Natural killer cell (primary cell): ENCODE measurements at regions not wholly inside any gene's neighbourhood (a gene's known extent, or its start where the extent isn't known, plus 50 kb on each side); places are given as distances from the start of the nearest gene placed in this dataset.

ENCODE experiments used
- ATAC-seq, 3 donors: fragments of 150-1000 bp in 2 of 3; fragments of 200-7000 bp in 1 of 3; cut with Tn5 transposase; 1 replicate in 1 of 3; 2 replicates in 2 of 3; pipeline ENCODE4 v1.10.0; 2021; ENCODE audit warnings: mild to moderate bottlenecking in 2 of 3, moderate library complexity in 2 of 3
- DNase-seq, 2 donors: peaks; one replicate each; pipeline versions ENCODE4 v3.0.0 to v3.0.0-alpha.2; 2013 to 2021; ENCODE audit warnings: mixed read lengths in 1 of 2
- H3K27ac ChIP-seq: one replicate; pipeline ENCODE4 v1.5.1; 2013; ENCODE audit warnings: mild to moderate bottlenecking, low read length
- H3K27me3 ChIP-seq: one replicate; pipeline ENCODE4 v1.6.1; 2013; ENCODE audit warnings: low read length; ENCODE audit not compliant: control insufficient read depth, insufficient read depth
- H3K36me3 ChIP-seq: one replicate; pipeline ENCODE4 v1.6.1; 2013; ENCODE audit warnings: low read length; ENCODE audit not compliant: control insufficient read depth, insufficient read depth
- H3K4me1 ChIP-seq: one replicate; pipeline ENCODE4 v1.6.1; 2013; ENCODE audit warnings: low read length; ENCODE audit not compliant: control insufficient read depth, insufficient read depth
- H3K4me3 ChIP-seq: one replicate; pipeline ENCODE4 v1.5.1; 2013; ENCODE audit warnings: low read length
- H3K9me3 ChIP-seq: one replicate; pipeline ENCODE4 v1.6.1; 2013; ENCODE audit warnings: low read length; ENCODE audit not compliant: control insufficient read depth, insufficient read depth
- H3K27ac Mint-ChIP-seq, 2 donors: one replicate each; pipeline ENCODE4 v1.8.0; 2022; ENCODE audit warnings: mild to moderate bottlenecking in 2 of 2, mixed read lengths in 2 of 2, moderate library complexity in 1 of 2
- H3K27me3 Mint-ChIP-seq, 2 donors: one replicate each; pipeline ENCODE4 v1.8.0; 2022; ENCODE audit warnings: low read depth in 2 of 2, mixed read lengths in 2 of 2
- H3K36me3 Mint-ChIP-seq: one replicate; pipeline ENCODE4 v1.8.0; 2022; ENCODE audit warnings: mixed read lengths
- H3K4me1 Mint-ChIP-seq, 2 donors: one replicate each; pipeline ENCODE4 v1.8.0; 2022; ENCODE audit warnings: mixed read lengths in 2 of 2
- H3K4me3 Mint-ChIP-seq: one replicate; pipeline ENCODE4 v1.8.0; 2022; ENCODE audit warnings: mild to moderate bottlenecking, moderate library complexity, mixed read lengths
- H3K9me3 Mint-ChIP-seq, 2 donors: one replicate each; pipeline ENCODE4 v1.8.0; 2022; ENCODE audit warnings: mixed read lengths in 2 of 2
- CTCF ChIP-seq: fragments of 200-600 bp; IDR thresholded peaks from one replicate; pipeline ENCODE4 v1.8.0; 2022; ENCODE audit warnings: antibody characterized with exemption
- WGBS: methylation state at CpG from one replicate; pipeline ENCODE4 v1.1.7; 2013; ENCODE audit warnings: missing lambda C conversion rate; ENCODE audit not compliant: insufficient coverage; 5-methylcytosine and 5-hydroxymethylcytosine counted together
- intact Hi-C: fragments of 100-400 bp; cut with micrococcal nuclease; formaldehyde crosslinking; loops from one replicate; pipeline ENCODE4 v1.14.2; 2022

DNA sequence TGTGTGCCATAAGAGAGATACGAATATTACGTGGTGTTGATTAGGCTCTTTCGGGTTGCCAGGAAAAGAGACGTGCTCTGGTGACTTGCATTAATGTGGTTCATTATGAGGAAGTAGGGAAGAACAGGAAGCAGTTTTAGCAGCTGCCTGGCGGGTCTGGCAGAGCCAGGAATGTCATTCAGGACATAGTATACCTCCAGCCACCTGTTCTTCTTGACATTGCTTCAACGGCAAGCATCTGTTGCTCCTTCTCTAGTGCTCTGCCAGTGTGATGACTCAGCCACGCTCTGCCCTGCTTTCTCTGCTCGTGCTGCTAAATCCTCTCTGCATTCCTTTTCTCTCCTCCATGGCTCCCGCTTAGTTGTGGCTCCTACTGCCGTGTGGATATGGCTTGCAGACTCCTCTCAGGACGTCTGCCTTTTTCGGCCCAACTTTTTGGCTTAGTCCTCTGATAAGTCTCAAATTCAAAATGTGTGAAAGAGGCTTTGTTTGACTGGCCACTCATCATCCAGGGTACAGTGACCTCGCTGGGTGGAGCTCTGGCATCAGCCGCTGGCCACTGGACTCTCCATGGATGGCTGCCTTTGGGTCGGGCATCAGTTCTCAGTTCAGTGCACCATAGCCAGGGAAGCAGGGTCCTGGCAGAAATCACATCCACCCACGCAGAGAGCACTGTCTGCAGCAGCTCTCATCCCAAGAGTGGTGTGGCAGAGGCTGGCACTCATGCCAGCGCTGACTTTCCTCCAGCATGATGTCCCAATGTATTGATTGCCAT lies 89.3 kb upstream of the KLF3 start:
- no peak for TF ChIP-seq CTCF
- Mint-ChIP-seq H3K9me3 (no peaks in the 10 kb centered on the region), H3K4me1 (no peaks in the 10 kb centered on the region), H3K27ac (no peak overlapping the region), H3K36me3 (no peaks in the 10 kb centered on the region), H3K27me3 (peaks cover 0 to 5% of the 10 kb centered on the region in 2 donors), H3K4me3 (no peak overlapping the region)
- H3K27ac ChIP-seq: no peak overlapping the region
- ATAC-seq: peak in 1 of 3 donors; percentile 30
- 70% methylated on average over 17 of the region's 17 CpGs for WGBS
- intact Hi-C loops: no loop called here
- DNase-seq: no peak
- H3K4me3 ChIP-seq: no peak overlapping the region
- no peaks in the 10 kb centered on the region for H3K27me3 ChIP-seq
- H3K36me3 ChIP-seq: no peaks in the 10 kb centered on the region
- no peaks in the 10 kb centered on the region for H3K9me3 ChIP-seq
- H3K4me1 ChIP-seq: no peaks in the 10 kb centered on the region

GRCh38 chr4:38576767-38577166 lies 87.2 kb upstream of the KLF3 start:
- Mint-ChIP-seq H3K9me3 (no peaks in the 10 kb centered on the region), H3K36me3 (no peaks in the 10 kb centered on the region), H3K27me3 (no peaks in the 10 kb centered on the region), H3K27ac (no peak overlapping the region), H3K4me3 (no peak overlapping the region), H3K4me1 (peaks cover 0 to 3% of the 10 kb centered on the region in 2 donors)
- no peaks in the 10 kb centered on the region for H3K27me3 ChIP-seq
- TF ChIP-seq CTCF: no peak
- WGBS: 88% methylated on average over 1 of the region's 3 CpGs
- no peak for DNase-seq
- H3K27ac ChIP-seq: no peak overlapping the region
- H3K4me3 ChIP-seq: no peak overlapping the region
- no peaks in the 10 kb centered on the region for H3K4me1 ChIP-seq
- intact Hi-C loops: no loop called here
- no peaks in the 10 kb centered on the region for H3K9me3 ChIP-seq
- no peaks in the 10 kb centered on the region for H3K36me3 ChIP-seq
- ATAC-seq: no peak

- Mint-ChIP-seq H3K4me1 (peaks cover 3 to 10% of the 10 kb centered on the region in 2 donors), H3K27ac (no peak overlapping the region), H3K27me3 (no peaks in the 10 kb centered on the region), H3K36me3 (no peaks in the 10 kb centered on the region), H3K4me3 (no peak overlapping the region), H3K9me3 (no peaks in the 10 kb centered on the region)
- H3K27me3 ChIP-seq: no peaks in the 10 kb centered on the region
- no peak for ATAC-seq
- H3K27ac ChIP-seq: no peak overlapping the region
- H3K9me3 ChIP-seq: no peaks in the 10 kb centered on the region
- TF ChIP-seq CTCF: no peak
- H3K36me3 ChIP-seq: no peaks in the 10 kb centered on the region
- DNase-seq: no peak
- H3K4me3 ChIP-seq: no peak overlapping the region
- H3K4me1 ChIP-seq: no peaks in the 10 kb centered on the region
- intact Hi-C loops: no loop called here
Observed at GRCh38 chr4:38577462-38577861, 86.5 kb upstream of the KLF3 start.
